ENCODE measurements at regions not wholly inside any gene's neighbourhood (a gene's known extent, or its start where the extent isn't known, plus 50 kb on each side); places are given as distances from the start of the nearest gene placed in this dataset.
A peak's percentile ranks its signal among the peaks of the same experiment; 100 is the strongest.

DNA sequence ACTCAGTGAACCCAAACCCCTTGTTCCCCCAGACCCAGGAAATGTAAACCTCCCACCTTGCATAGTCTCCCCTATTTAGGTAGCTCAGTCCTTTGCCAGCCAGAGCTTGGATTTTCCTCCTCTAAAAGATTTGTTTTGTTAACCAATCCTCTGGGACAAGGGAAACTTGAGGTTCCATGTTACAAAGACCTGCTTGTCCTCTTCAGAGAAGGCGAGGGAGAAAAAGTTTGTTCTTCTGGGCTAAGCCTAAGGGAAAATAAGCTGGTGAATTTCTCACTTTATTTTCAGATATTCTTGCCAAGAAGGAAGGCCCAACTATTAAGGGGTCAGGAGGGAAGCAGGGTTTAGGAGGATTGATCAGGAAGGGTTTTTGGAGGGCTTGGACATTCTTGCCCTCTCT is 136.1 kb upstream of the PROK2 start:
- DNase-seq (ENCODE audit: low spot score) = no peak

DNA sequence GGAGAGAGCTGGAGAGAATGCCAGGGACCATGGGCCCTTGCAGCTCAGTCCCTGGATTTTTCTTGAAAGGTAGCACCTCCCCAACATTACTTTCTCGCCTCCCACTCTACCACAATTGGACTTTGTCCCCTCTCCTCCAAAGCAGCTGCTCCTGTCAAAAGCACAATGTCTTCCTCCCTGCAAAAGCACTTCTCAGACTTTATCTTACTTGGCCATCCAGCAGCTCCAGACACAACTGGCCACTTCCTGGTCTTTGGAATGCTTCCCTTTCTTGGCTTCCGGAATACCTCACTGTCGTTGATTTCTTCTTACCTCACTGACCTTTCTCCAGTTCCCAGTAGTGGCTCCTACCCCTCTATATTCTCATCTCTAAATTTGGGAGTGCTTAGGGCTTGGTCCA is 134.6 kb upstream of the PROK2 start:
- no peak for DNase-seq (ENCODE audit: low spot score)

DNA sequence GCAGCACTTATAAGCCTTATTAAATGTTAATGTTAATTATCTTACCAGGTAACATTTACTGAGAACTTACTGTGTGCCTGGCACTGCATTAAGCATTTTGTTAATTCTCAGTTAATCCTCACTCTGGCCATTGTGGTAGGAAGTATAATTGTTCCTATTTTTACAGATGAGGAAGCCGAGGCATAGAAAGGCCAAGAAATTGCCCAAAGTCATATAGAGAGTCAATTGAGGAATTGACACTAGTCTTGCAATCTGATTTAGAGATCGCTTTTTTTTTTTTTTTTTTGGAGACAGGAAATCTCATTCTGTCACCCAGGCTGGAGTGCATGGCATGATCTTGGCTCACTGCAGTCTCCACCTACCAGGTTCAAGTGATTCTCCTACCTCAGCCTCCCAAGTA is 132.6 kb upstream of the PROK2 start:
- no peak for DNase-seq (ENCODE audit: low spot score)

DNA sequence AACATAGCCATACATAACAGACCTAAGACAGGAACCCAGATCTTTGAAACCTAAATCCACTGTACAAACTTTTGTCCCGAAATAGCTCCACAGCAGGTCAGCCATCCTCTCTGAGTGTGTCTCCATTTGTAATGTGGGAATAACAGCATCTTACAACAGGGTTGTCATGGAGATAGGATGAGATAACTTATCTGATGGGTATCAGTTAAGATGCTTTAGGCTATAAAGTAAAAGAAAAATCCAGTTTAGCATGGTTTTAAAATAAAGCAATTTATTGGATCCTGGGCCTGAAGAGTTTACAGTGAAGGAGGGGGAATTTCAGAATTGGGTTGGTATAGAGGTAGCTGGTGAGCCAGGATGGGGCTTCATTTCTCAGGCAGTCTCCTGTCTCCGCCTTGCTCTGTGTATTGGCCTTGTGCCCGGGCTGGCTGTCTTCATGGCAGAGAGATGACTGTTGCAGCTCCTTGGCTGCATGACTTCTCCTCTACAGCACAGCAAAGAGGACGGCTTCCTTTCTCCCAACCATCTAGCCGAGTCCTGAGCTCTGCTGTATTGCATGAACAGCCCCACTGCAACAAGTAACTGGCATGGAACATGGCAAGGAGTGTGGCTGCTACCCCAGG is 131.9 kb upstream of the PROK2 start:
- no peak for DNase-seq (ENCODE audit: low spot score)

- DNase-seq (ENCODE audit: low spot score) = no peak
Observed at GRCh38 chr3:71912839-71913495, 128.0 kb upstream of the PROK2 start.

DNA sequence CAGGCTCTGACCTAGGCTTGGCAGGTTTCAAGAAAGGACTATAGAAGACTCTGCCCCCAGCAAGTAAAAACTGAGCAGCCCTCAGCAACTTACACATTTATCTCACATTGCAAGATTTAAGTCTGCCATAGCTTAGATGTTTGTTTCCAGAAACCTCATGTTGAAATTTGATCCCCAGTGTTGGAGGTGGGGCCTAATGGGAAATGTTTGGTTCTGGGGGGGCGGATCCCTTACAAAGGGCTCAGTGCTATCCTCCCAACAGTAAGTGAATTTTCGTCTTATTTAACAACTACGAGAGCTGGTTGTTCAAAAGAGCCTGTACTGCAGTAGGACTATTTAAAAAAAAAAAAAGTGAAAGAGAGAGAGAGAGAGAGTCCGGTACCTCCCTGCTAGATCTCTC is 125.2 kb upstream of the PROK2 start:
- DNase-seq (ENCODE audit: low spot score) = no peak

DNA sequence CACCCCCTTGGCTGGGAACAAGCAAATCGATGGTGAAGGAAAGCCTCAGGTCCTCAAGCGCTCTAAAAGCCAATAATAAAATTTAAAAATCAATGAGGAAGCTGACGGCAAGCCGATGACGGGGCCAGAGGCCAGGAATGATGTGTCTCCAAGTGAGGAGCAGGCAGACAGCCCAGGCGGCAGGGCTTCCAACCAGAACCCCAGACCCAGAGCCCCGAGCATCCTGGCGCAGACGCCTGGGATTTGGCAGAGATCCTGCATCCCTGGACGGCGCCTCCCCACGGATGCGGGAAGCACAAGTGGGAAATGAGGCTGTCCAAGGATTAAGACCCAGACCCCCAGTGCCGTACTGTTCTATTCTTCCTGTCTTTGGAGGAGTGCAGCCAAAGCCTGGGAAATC is 123.0 kb upstream of the PROK2 start:
- no peak for DNase-seq (ENCODE audit: low spot score)

- DNase-seq (ENCODE audit: low spot score) = no peak
Observed at GRCh38 chr3:71906976-71907375, 122.0 kb upstream of the PROK2 start.

- no peak for DNase-seq (ENCODE audit: low spot score)
Observed at GRCh38 chr3:71905426-71905825, 120.5 kb upstream of the PROK2 start.

GRCh38 chr3:71903936-71904335 is 119.0 kb upstream of the PROK2 start:
- no peak for DNase-seq (ENCODE audit: low spot score)

DNA sequence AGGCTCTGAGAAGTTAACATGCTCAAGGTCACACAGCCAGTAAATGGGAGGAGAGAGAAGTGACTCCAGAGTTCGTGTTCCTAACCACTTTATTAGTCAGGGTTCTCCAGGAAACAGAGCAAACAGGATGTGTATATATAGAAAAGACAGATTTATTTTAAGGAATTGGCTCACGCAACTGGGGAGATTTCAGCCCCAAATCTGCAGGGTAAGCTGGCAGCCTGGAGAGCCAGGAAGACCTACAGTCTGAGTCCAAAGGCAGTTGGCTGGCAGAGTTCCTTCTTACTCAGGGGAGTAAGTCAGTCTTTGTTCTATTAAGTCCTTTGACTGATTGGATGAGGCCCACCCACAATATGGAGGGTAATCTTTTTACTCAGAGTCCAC is 118.2 kb upstream of the PROK2 start:
- DNase-seq (ENCODE audit: low spot score) = no peak

GRCh38 chr3:71902258-71903111 is 117.5 kb upstream of the PROK2 start:
- DNase-seq (ENCODE audit: low spot score) = no peak

DNA sequence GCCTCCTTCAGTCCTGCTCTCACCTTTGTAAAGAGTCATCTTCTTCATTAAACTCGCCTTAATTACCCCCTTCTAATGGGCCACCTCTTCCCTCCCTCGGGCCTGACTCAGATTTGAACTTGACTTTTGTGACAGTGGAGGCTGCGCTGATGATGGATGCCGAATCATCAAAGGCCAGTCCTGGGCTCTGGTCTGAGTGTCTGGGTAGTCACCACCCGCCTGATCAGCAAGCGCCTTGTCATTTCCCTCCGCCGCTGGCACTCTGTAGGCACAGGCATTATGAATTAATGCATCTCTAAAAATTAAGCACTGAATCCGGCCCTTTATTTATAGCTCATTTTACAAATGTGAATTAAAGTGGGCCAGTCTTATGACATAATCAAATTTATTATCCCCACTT is 116.7 kb upstream of the PROK2 start:
- DNase-seq (ENCODE audit: low spot score) = no peak

GRCh38 chr3:71900057-71900456 is 115.1 kb upstream of the PROK2 start:
- no peak for DNase-seq (ENCODE audit: low spot score)

DNA sequence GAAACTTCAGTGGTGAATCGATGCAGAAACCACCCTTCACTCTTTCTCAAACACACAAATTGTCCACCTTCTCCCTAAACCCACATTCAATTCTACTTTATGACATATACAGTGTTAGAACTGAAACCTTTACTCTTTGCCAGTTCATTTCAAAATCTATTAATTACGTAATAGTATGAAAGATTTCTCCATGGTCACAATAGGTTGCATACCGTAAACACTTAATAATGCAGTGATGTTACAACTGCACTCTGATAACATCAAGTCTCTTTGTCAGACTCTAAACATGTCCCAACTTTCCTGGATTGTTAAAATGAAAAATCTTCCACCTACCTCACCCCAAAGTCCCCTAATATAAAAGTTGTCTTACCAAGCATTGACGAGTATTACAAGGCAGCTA is 111.8 kb upstream of the PROK2 start:
- DNase-seq (ENCODE audit: low spot score) = no peak

- DNase-seq (ENCODE audit: low spot score) = peak; percentile 3
Observed at GRCh38 chr3:71893702-71894479, 108.9 kb upstream of the PROK2 start.

DNA sequence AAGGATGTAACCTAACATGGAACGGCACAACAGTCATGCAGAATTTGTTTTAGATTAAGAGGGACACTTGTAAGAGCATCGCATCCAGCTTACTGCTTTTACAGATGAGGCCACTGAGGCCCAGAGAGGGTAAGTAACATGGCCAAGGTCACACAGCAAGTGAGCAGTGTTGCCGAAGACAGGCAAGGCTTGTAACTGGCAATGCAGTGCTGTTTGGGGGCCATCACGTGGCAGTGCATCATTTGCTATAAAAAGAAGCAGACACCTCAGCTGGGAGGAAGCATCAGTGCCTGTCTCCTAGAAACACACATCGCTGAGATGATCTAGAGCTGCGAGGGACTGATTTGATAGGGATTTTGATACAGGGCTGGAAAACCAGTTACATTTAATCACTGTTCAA is 108.2 kb upstream of the PROK2 start:
- DNase-seq (ENCODE audit: low spot score) = no peak

GRCh38 chr3:71891483-71891882 is 106.5 kb upstream of the PROK2 start:
- no peak for DNase-seq (ENCODE audit: low spot score)

DNA sequence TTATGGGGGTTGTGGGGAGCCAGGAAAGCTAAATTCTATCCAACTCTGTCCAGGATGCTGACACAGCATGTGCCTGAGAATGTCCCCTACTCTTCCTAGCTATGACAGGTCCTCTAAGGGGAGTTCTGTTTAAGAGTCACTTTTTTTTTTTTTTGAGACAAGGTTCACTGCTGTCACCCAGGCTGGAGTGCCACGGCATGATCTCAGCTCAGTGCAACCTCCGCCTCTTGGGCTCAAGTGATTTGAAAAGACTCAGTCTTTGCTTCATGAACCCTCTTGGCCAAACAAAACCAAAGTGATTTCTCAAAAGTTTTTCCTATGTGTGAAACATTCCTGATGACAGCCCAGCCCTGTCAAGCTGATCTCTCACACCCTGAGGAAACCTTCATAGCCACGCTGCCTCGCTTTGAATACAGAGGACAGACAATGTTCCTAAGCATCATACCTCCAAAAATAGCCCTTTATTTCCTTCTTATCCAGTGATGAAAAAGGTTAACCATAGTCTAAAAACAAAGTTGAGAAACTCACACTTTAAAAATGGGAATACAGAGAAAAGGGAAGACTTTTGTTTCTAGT is 105.5 kb upstream of the PROK2 start:
- no peak for DNase-seq (ENCODE audit: low spot score)

DNA sequence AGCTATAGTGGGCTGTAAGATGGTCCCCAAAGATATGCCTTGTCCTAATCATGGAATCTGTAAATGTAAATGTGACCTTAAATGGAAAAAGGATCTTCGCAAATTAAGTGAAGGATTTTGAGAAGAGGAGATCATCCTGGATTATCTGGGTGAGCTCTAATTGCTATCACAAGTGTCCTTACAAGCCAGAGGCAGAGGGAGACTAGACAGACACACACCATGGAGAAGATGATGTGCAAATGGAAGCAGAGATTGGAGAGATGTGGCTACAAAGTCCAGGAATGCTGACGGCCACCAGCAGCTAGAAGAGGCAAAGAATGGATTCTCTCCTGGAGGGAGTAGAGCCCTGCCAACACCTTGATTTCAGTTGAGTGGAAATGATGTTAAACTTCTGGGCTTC is 102.3 kb upstream of the PROK2 start:
- DNase-seq (ENCODE audit: low spot score) = no peak

DNA sequence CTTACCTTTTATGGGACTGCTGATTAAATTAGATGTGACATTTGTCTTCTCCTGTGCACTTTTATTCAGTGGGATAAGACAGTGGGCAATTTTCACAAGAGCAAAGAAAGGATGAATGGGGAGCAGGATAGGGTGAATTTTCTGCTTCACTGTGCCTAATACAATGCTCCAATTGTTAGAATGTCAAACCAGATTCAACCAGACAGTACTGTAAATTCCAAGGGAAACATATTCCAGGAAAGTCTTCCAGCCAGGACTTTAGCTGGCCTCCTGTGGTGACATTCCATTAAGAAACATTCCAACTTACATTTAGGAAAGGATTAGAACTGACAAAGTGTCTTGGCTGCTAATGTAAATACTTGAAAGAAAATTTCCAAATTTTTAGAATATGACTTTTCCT is 100.1 kb upstream of the PROK2 start:
- DNase-seq (ENCODE audit: low spot score) = peak; percentile 31

DNA sequence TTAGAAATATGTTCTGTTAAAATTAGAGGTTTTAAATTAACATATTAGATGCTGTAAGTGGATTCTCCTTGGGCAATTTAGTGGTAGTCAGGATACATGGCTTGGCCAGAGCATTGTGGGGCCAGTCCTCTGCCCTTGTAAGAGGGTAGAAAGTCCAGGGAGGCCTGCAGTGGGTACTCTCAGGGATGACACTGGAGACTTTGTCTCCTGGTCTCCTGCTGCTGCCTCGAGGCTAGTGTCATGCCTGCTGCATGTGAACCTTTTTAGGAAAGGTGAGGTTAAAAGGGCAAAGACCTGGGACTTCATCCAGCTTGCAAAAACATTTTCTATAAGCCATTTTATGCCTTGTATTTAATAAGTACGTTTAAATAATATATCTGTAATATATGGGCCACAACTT is 96.8 kb upstream of the PROK2 start:
- no peak for DNase-seq (ENCODE audit: low spot score)
